Frontal cortex (tissue), 3 donors: ENCODE measurements at regions not wholly inside any gene's neighbourhood (a gene's known extent, or its start where the extent isn't known, plus 50 kb on each side); places are given as distances from the start of the nearest gene placed in this dataset.

Source experiments
- DNase-seq, 2 donors: peaks; one replicate each; pipeline ENCODE4 v3.0.0; 2012; ENCODE audit warnings: low spot score in 2 of 2
- FAIRE-seq: peaks from 2 replicates; lab custom pipeline; 2012; peaks lifted over from hg19 to GRCh38; lab: Jason Lieb, UNC
- donor health status: control.
- donor health status: control.
- donor health status: control.

DNA sequence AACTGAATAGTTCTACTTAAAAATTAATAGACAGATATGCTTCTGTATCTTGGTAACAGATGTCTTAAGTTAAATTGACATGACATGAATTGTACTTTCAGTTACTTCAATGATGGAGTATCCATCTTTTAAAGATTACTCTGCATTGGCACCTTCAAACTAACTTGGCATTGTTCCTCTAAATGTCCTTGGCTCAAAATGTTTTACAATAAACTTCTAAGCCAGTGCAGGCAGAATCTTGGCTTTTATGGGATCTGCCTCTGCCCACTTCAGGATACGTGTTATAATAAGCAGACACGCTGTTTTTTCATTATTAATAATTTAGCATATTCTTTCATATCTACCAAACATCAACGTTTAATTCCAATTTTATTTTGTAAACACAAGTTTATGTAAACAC lies 873.4 kb upstream of the ADAMTS5 start:
- no peak for DNase-seq
- FAIRE-seq, result no peak

DNA sequence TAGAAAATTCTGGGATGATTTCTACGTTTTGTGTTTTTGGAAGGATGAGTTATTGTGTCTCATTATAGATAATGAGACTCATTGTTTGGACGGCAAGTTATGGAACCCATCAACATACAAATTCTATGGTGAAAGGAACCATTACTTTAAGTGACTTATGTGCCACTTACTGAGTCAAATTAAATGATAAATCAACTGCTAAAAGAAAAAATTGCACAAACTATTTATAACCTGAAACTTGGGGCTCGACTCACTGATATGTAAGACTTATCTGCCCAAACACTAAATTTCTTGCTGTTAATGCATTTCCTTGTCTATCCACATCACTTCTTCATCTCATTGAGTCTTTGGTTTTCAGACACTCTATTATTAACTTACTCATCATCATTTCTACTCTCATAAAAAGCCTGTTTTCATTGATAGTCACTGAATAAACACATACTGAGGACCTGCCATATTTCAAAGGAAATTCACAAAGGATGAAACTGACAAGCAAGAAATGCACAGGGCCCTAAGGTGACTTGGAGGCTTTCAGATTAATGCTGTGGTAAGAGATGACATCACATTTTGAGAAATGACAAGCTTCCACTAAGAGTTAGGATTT lies 872.7 kb upstream of the ADAMTS5 start:
- DNase-seq (no peak), FAIRE-seq (no peak)

DNA sequence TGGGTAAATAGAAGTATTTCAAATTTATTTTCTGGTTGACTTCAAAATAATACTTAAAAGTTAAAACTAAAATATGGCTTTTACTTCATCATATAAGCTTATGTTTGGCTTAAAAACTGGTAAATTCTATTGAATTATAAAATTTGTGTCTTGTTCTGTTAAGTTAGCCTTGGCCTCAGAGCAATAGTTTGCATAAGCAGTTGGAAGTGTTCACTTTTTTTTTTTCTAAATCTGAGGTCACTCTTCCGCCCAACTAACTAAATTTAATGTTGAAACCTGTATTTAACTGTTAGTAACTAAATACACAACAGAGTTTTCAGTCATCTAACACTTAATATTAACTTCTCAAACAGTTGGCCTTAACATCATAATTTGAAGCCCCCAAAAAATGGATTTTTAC lies 871.7 kb upstream of the ADAMTS5 start:
- FAIRE-seq (no peak), DNase-seq (no peak)

DNA sequence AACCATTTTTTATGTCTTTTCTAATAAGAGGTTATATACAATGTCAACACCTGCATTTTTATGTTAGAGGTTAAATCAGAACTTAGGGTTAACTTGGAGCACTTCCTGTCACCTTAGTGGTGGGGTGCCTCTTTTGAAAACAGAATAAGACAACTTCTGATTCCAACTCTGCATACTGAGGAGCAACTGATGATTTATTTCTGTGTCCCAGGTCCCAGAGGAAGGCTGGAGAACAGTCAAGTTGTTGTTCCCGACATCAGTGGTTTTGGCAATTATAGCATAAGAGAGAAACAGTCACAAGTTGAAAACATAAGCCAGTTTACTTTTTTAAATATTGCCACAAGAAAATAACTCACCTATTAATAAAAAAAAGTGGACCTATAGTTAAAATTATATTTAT lies 871.0 kb upstream of the ADAMTS5 start:
- FAIRE-seq (no peak), DNase-seq (no peak)

DNA sequence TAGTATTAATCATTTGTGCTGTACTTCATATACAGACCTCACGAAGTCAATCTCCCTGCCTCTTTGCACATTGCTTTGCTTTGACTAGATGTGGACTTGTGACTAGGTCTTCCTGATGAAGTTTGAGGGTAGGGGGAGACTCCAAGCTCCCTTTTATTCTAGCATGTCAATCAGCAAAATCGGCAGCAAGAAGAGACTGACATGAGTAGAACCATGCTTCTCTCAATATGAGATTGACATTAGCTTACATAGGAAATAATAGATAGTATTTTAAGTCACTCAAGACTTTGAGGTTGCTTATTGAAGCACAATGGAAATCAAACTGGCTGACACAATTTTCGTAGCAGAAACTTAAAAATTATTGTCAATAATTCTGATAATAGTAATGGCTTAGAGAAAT lies 866.4 kb upstream of the ADAMTS5 start:
- FAIRE-seq, result no peak

DNA sequence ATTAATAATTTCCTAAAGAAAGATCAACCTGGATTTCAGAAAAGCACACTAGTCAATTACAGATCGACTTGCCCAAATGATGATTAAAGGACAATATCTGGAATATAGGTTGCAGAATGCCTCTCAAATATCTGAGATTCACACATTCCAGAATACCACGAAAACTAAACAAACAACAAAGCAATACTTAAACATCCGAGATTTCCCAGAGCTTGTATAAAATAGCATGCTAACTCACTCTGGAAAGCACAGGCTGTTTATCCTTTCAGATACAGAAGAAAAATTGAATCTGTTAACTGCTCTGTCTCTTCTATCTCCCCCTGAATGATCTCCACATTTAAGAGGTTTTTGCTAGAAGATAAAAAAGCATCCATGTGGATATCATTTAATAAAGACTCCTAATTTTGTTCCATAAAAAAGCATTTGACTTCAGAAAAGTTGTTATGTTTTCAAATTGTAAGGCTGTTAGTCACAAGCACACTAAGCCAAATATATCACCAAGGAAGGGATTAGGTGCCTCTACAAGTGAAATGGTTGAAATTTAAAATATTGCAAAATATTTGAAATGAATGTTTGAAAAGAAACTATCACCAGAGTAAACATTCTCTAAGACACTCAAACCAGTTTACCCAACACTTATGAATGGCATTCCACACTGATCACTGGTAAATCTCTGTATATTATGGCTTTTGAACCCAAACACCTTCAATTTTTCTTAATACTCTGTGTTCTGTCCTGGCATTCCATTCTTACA lies 865.1 kb upstream of the ADAMTS5 start:
- DNase-seq (no peak), FAIRE-seq (no peak)

More for the DNA sequence above, 866.4 kb upstream of the ADAMTS5 start:
- no peak for DNase-seq

DNA sequence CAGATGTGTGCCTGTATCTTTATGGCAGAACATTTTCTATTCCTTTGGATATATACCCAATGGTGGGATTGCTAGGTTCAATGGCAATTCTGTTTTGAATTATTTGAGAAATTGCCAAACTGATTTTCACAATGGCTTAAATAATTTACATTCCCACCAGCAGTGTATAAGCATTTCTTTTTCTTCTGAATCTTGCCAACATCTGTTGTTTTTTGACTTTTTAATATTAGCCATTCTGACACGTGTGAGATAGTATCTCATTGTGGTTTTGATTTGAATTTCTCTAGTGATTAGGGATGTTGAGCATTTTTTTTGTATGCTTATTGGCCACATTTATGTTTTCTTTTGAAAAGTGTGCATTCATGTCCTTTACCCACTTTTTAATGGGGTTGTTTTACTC lies 864.3 kb upstream of the ADAMTS5 start:
- DNase-seq, result no peak
- FAIRE-seq, result no peak

DNA sequence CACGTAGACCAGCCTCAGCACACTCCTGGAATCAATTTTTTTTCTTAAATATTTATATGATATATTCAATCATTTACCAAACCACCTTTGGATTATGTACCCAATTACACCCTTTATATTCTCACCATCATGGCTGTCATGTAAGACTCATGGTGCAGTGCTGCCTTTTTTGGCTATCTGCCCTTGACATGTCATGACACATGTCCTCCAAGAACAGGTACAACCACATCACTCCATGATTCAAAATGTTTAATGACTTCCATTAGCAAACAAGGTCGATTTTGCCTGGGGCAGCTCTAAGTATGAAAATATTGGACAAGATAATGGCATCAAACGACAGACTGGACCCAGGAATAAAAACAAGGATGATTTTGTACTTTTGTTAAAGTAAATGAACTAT lies 861.1 kb upstream of the ADAMTS5 start:
- no peak for DNase-seq
- FAIRE-seq, result no peak

DNA sequence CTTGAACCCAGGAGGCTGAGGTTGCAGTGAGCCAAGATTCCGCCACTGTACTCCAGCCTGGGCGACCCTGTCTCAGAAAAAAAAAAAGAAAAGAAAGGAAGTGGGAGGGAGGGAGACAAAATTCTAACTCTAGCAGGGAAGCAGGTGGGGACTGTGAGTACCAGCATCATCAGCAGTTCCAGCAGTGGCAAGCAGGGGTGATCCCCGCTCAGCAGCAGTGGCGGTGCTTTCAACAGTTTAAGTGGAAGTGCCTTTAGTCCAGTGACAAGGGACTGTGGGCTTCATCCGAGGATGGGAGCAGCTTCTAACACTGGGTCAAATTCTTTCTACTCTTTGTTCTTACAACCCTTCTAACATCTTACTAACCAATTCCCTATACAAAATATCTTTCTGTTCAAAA lies 858.1 kb upstream of the ADAMTS5 start:
- FAIRE-seq (no peak), DNase-seq (no peak)

DNA sequence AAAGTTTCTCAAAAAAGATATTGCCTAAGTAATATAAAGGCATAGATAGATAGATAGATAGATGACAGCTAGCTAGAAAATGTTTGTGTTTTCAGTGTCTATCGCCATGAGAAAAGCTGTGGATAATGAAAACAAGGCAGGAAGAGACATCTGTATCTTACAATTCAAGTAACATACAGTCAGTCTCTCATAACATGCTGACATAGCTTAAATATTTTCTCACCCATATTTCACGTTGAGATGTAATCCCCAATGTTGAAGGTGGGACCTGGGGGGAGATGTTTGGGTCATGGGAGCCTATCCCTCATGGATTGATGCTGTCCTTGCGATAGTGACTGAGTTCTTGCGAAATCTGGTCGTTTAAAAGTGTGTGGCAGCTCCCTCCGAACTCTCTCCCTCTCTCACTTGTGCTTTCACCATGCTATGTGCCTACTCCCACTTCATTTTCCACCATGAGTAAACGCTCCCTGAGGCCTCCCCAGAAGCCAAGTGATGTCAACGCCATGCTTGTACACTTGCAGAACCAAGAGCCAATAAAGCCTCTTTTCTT lies 856.8 kb upstream of the ADAMTS5 start:
- FAIRE-seq, result no peak
- DNase-seq, result no peak

DNA sequence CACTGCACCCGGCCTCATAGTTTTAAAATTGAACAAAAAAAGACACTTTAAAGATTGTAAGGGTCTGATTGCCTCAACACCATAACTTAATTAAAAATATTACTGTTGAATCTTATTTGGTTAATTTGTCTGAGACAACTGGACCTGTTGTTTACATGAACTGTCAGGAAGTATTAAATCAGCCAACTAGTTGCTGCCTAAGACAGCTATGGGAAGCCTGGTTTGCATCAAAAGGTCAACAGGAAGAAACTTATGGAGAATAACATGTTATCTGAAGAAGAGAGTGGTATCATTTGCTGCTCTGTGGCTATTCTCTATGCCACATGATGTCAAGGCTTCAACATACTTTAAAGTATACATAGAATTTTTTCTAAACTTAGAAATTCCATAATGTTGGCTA lies 853.5 kb upstream of the ADAMTS5 start:
- no peak for DNase-seq
- FAIRE-seq, result no peak

DNA sequence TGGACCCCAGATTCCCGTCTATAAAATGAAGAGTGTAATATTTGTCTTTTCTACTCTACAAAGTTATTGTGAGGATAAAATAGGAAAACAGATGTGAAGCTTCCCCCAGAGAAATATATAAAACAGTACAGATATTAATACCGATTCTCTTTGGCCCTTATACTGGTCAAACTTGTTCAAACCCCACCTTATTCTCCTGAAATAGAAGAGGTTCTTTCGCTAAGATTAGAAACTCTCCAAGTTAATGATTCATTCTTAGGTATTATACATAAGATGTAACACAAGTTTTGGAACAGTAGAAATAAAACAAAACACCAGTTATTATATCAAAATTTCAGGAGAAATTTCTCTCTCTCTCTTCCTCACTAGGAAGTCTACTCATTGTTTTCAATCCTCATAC lies 852.4 kb upstream of the ADAMTS5 start:
- FAIRE-seq, result no peak

DNA sequence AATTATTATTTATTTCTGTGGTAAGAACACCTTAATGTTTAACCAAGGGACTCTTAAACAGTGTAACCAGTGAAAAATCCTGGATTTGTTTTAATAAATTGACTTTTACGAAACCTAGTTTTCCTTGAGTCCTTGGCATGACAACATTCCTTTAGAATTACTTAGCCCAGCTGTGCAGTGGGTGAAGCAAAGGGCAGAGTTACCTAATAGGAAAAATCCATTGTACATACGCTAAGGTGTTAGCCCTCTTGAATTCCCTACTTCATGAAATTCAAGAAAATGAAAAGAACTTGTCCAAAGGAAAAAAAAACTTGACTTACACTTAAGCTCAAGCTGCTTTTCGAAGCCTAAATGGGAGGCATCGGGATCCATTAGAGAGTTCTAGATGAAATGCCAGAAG lies 852.0 kb upstream of the ADAMTS5 start:
- FAIRE-seq, result no peak

More for the DNA sequence above, 852.4 kb upstream of the ADAMTS5 start:
- no peak for DNase-seq

DNA sequence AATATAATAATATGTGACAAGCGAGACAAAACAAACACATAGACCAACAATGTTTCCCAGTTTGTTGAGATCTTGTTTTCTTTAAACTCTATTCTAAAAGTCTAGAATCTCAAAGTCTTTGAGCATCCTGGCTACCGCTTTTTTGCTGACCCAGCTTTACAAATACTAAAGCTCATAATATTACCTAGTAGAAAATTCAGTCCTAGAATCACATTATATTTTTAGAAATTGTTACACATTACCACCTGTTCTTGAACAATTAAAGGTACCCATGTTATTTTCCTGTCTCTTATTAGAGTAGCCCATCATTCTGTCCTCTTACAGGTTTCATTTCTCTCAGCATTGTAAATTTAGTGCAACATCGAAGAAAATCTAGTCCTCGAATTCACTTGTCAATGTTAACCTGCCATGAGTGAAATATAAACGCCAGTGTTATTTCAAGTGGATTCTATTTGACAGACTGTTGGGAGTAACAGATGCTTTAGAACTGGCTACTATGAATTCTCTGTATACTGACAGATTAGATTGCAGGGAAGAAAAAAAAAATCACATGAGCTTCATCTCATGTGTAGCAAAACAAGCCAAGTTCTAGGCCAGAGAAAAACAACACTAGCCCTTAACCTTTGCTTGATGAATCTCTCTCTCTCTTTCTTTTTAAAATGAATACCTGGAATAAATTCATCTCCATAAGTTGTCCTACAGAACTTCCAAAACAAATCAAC lies 851.2 kb upstream of the ADAMTS5 start:
- DNase-seq (no peak), FAIRE-seq (no peak)

More for the DNA sequence above, 852.0 kb upstream of the ADAMTS5 start:
- no peak for DNase-seq

DNA sequence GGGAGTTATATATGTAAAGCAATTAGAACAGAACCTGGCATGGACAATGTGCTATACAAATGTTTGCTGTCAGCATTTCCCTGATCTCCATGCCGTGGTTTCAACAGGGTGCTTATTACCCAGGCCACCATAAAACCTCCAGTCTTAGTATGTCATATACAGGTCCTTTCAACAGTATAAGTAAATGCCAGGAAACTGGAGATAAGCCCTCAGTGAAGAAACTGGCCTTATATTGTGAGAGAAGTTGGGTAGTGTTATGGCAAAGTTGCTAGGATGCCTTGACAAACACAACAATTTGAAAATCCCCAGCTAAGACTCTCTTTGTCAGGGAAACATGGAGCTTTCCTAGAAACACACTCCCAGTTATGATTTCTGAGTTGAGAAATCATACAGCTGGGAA lies 850.2 kb upstream of the ADAMTS5 start:
- no peak for FAIRE-seq
- no peak for DNase-seq

DNA sequence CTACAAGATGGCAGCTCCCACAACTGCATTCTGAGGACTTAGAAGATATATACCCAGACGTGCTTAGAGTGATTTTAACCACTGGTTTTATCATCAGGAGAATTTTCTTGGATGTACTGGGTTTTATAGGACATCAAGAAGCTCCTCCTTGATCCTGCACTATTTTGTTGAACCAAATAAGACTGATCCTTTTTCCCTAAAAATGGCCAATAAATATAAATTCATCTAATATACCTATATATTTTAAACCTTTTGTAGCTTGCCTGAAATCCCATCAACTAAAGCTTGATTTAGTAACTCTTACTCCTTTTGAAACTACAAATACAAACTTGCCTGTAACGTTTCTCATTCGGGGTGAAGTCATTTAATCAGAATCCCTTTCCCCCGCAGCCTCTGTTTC lies 849.4 kb upstream of the ADAMTS5 start:
- DNase-seq, result no peak
- no peak for FAIRE-seq

DNA sequence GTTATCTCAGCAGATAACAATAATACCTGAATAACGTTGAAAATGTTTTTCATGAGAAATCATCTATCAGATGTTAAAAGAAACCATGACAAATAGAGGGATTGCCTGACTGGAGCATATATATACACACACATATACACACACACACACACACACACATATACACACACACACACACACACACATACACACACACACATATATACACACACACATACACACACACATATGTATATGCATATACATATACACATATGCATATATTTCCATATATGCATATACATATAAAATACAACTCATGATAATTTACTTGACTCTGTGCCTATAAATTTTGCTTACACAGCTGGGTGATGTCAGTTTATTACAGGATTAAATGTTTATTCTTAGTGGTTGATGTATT lies 847.3 kb upstream of the ADAMTS5 start:
- DNase-seq, result no peak
- FAIRE-seq, result no peak

DNA sequence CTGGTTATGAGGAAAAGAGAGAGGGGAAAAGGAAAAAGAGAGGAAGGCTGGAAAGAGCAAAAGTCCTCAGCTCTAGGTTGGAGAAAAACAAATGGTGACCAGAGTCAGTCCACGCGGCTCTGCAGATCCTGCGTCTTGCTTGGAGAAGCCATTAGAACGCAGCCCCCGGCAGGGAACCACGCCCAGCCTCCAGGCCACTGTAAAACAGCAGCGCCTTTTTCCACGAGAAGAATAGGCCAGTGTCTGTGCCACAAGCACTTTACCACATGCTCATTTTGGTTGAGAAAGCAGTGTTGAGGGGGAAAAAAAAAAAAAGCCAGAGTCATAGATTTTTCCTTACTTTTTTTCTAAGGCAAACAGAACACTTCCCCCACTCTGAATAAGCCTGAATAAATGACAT lies 846.9 kb upstream of the ADAMTS5 start:
- no peak for FAIRE-seq
- no peak for DNase-seq

DNA sequence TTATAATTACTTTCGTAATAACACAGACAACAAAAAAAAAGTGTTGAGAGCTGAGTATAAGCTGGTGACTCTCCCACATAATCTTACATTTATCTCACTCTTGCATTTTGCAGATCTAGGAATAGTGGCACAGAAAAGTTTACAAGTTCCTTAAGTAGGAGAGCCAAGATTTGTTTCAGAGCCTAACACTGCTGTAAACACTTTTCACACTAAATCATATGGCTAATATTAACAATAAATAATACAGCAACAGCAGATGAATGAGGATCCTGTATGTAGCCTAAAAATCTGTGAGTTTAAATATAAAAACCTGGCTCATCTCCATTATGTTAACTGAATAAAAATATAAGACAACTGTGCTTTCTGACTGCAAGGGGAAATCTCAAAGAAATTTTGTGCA lies 846.5 kb upstream of the ADAMTS5 start:
- no peak for FAIRE-seq

DNA sequence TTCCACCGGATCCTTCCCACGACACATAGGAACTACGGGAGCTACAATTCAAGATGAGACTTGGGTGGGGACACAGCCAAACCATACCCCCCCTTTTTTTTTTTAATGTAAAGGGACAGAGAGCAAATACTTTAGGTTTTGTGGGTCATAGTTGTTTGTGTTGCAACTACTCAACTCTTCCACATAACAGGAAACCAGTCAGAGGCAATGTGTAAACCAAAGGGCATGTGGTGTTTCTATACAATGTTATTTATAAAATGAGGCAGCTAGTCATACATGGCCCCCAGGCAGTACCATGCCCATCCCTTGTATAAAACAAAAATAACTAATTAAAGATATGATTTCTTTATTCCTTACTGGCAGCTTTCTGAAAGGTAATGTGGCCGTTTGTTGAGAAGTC lies 845.4 kb upstream of the ADAMTS5 start:
- FAIRE-seq, result no peak
- DNase-seq, result no peak

More for the DNA sequence above, 846.5 kb upstream of the ADAMTS5 start:
- DNase-seq, result no peak

DNA sequence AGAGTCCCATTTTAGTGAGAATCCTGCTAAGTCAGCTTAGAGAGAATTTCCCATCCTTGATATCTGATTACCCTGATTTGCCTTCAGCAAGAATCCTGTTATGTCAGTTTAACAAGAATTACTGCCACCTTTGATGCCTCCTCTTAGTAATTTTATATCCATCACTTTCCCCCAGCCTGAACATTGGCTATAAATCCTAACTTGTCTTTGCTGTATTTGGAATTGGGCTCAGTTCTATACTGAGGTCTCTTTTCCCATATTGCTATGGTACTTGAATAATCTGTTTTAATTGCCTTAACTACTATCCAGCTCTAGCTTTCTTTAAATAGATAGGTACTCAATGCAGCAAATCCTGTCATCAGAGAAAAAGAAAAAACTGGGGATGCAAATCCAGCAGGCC lies 842.0 kb upstream of the ADAMTS5 start:
- DNase-seq (no peak), FAIRE-seq (no peak)
